Sigmoid colon (tissue), 3 donors: ENCODE measurements at regions not wholly inside any gene's neighbourhood (a gene's known extent, or its start where the extent isn't known, plus 50 kb on each side); places are given as distances from the start of the nearest gene placed in this dataset.

Experiments used
- POLR2A ChIP-seq, 2 donors: fragments of 450-650 bp; IDR thresholded peaks; one replicate each; pipeline ENCODE4 v1.6.1; 2016; ENCODE audit warnings: antibody characterized with exemption in 2 of 2, mild to moderate bottlenecking in 2 of 2, moderate library complexity in 2 of 2
- TF ChIP-seq, protein P1 (sequence below), 4 experiments: fragments of 450-650 bp in 3 of 4; fragments of 200-600 bp in 1 of 4; IDR thresholded peaks; one replicate each; pipeline ENCODE4 v1.5.1; 2016 to 2019; ENCODE audit warnings: antibody characterized with exemption in 4 of 4, mild to moderate bottlenecking in 3 of 4, moderate library complexity in 2 of 4

GRCh38 chr13:34037636-34038540 is 219.9 kb downstream of the RFC3 start:
- TF ChIP-seq, protein P1, sequence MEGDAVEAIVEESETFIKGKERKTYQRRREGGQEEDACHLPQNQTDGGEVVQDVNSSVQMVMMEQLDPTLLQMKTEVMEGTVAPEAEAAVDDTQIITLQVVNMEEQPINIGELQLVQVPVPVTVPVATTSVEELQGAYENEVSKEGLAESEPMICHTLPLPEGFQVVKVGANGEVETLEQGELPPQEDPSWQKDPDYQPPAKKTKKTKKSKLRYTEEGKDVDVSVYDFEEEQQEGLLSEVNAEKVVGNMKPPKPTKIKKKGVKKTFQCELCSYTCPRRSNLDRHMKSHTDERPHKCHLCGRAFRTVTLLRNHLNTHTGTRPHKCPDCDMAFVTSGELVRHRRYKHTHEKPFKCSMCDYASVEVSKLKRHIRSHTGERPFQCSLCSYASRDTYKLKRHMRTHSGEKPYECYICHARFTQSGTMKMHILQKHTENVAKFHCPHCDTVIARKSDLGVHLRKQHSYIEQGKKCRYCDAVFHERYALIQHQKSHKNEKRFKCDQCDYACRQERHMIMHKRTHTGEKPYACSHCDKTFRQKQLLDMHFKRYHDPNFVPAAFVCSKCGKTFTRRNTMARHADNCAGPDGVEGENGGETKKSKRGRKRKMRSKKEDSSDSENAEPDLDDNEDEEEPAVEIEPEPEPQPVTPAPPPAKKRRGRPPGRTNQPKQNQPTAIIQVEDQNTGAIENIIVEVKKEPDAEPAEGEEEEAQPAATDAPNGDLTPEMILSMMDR (IDR thresholded peaks at IDR 0.05): no peak
- no peak for TF ChIP-seq POLR2A (IDR thresholded peaks at IDR 0.05)
